ENCODE measurements at regions not wholly inside any gene's neighbourhood (a gene's known extent, or its start where the extent isn't known, plus 50 kb on each side); places are given as distances from the start of the nearest gene placed in this dataset.
A peak's percentile ranks its signal among the peaks of the same experiment; 100 is the strongest.

GRCh38 chr1:209380420-209380819 is 203.1 kb upstream of the CAMK1G start:
- Histone ChIP-seq H3K36me3 (ENCODE audit: low read depth) (no peaks in the 10 kb centered on the region), H2AFZ (no peak overlapping the region), H3K4me1 (replicated peaks; ENCODE audit: insufficient read depth) (peaks cover 66% of the 10 kb centered on the region), H3K79me2 (ENCODE audit: low read depth) (no peaks in the 10 kb centered on the region), H3K9me2 (ENCODE audit: insufficient read depth) (no peaks in the 10 kb centered on the region), H4K20me1 (ENCODE audit: insufficient read depth) (no peaks in the 10 kb centered on the region), H3K4me3 (no peak overlapping the region), H3K27ac (no peak overlapping the region), H3K27me3 (ENCODE audit: insufficient read depth, low read depth) (no peaks in the 10 kb centered on the region), H3K4me2 (no peak overlapping the region), H3K9me3 (ENCODE audit: insufficient read depth, low read depth) (peaks cover 3% of the 10 kb centered on the region; the same call in 1 of the 2 replicates), H3F3A (ENCODE audit: insufficient read depth, low read depth) (peaks cover 37% of the 10 kb centered on the region)
- no peak for DNase-seq
- POLR2A ChIA-PET (ENCODE audit: unreplicated experiment), result interaction anchor here (0.6 kb wide), 1 partner anchor 33 kb away, joined by 7 read pairs; no protein-coding TSS in a partner anchor
- CTCF ChIA-PET, result no interaction called here
- intact Hi-C loops (cut with micrococcal nuclease; ENCODE audit: unreplicated experiment), result no loop called here
- TF ChIP-seq CTCF (conservative IDR thresholded peaks at IDR 0.05) (no peak), EZH2 (IDR thresholded peaks at IDR 0.05; ENCODE audit: low read depth) (no peak)
- BruUV-seq (replicated peaks), result no TSS peak

GRCh38 chr1:209382231-209383100 is 201.0 kb upstream of the CAMK1G start:
- H3K9me2 ChIP-seq (ENCODE audit: insufficient read depth), result no peaks in the 10 kb centered on the region
- peak overlapping the region; percentile 77 for H3K27ac ChIP-seq
- BruUV-seq (replicated peaks), result no TSS peak
- ChIA-PET POLR2A (ENCODE audit: unreplicated experiment) (no interaction called here), CTCF (no interaction called here)
- no peak for TF ChIP-seq CTCF (conservative IDR thresholded peaks at IDR 0.05)
- TF ChIP-seq EZH2 (IDR thresholded peaks at IDR 0.05; ENCODE audit: low read depth), result no peak
- no peak for DNase-seq
- H3K79me2 ChIP-seq (ENCODE audit: low read depth), result no peaks in the 10 kb centered on the region
- H4K20me1 ChIP-seq (ENCODE audit: insufficient read depth), result no peaks in the 10 kb centered on the region
- no peaks in the 10 kb centered on the region for H3K36me3 ChIP-seq (ENCODE audit: low read depth)
- H2AFZ ChIP-seq, result no peak overlapping the region
- H3K9me3 ChIP-seq (ENCODE audit: insufficient read depth, low read depth), result peaks cover 8% of the 10 kb centered on the region; the same call in 1 of the 2 replicates
- peaks cover 68% of the 10 kb centered on the region for H3K4me1 ChIP-seq (replicated peaks; ENCODE audit: insufficient read depth)
- no peak overlapping the region for H3K4me3 ChIP-seq
- intact Hi-C loops (cut with micrococcal nuclease; ENCODE audit: unreplicated experiment), result no loop called here
- H3K4me2 ChIP-seq, result peak overlapping the region; percentile 57; the same call in 1 of the 2 replicates
- H3F3A ChIP-seq (ENCODE audit: insufficient read depth, low read depth), result peaks cover 29% of the 10 kb centered on the region
- H3K27me3 ChIP-seq (ENCODE audit: insufficient read depth, low read depth), result no peaks in the 10 kb centered on the region

GRCh38 chr1:209383422-209383821 is 200.1 kb upstream of the CAMK1G start:
- H3K9me3 ChIP-seq (ENCODE audit: insufficient read depth, low read depth), result peaks cover 8% of the 10 kb centered on the region; the same call in 1 of the 2 replicates
- ChIA-PET CTCF (interaction anchor here (0.8 to 1.5 kb wide), 4 partner anchors 15 to 45 kb away, joined by 3 to 4 read pairs (median 4); no protein-coding TSS in a partner anchor), POLR2A (ENCODE audit: unreplicated experiment) (interaction anchor here (0.5 to 1.7 kb wide), 8 partner anchors 19 to 1560 kb away, joined by 3 to 25 read pairs (median 8); no protein-coding TSS in a partner anchor)
- intact Hi-C loops (cut with micrococcal nuclease; ENCODE audit: unreplicated experiment), result no loop called here
- DNase-seq, result peak; percentile 28 to 60
- no peaks in the 10 kb centered on the region for H3K9me2 ChIP-seq (ENCODE audit: insufficient read depth)
- TSS peak; percentile 24 for BruUV-seq (replicated peaks)
- no peak overlapping the region for H3K4me3 ChIP-seq
- H3K36me3 ChIP-seq (ENCODE audit: low read depth), result no peaks in the 10 kb centered on the region
- H3K27ac ChIP-seq, result peak overlapping the region; percentile 77
- no peaks in the 10 kb centered on the region for H3K27me3 ChIP-seq (ENCODE audit: insufficient read depth, low read depth)
- peak overlapping the region; percentile 57 for H3K4me2 ChIP-seq
- H3F3A ChIP-seq (ENCODE audit: insufficient read depth, low read depth), result peaks cover 36% of the 10 kb centered on the region
- peaks cover 69% of the 10 kb centered on the region for H3K4me1 ChIP-seq (replicated peaks; ENCODE audit: insufficient read depth)
- TF ChIP-seq CTCF (conservative IDR thresholded peaks at IDR 0.05) (no peak), EZH2 (IDR thresholded peaks at IDR 0.05; ENCODE audit: low read depth) (no peak)
- no peaks in the 10 kb centered on the region for H3K79me2 ChIP-seq (ENCODE audit: low read depth)
- peak overlapping the region; percentile 30; the same call in 1 of the 2 replicates for H2AFZ ChIP-seq
- H4K20me1 ChIP-seq (ENCODE audit: insufficient read depth), result no peaks in the 10 kb centered on the region

Measured in PC-9 (cell line).